ENCODE measurements at regions not wholly inside any gene's neighbourhood (a gene's known extent, or its start where the extent isn't known, plus 50 kb on each side); places are given as distances from the start of the nearest gene placed in this dataset.

DNA sequence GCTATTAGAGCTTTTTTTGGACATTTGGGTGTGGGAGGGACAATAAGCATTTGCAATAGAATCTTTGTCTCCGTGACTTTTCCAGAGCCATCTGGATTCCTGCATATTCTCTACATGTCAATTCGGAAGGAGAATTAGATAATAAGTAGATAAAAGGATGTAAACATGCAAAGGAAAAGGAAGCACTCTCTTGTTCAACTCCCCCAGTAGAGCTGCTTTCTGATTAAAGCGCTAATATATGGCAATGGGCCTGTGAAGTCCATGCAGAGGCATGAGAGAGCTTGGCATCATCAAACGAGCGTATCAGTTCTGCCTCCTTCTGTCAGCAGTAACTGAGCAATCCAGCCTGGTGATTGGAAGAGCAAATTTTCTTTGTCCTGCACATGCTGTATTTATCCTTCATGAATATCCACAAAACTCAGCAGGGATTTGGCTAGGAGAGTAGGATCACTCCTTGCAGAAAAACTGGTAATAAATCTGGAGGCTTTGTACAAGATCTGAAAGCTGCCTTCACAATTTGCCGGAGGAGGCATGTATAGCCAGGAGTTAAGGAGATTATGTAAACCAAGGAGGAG is 1752.9 kb downstream of the MAT2B start:
- no peak for DNase-seq

DNA sequence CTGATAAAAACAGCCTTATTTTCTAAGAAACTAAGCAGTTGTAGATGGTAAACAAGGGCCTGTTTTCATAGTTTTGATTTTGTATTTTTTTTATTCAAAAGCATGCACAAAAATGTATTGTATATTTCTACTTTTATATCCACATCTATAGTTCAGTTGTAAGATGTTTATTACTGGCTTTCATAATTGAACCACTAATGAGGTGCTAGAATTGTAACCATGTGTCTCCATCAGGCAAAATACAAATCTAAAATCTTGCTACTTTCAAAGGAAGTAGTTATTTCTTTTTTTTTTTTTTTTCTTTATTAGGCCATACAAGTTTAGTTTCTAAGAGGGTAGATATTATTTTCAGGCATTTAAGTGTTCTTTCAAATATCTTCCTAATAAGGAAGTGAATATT is 1755.0 kb downstream of the MAT2B start:
- no peak for DNase-seq

DNA sequence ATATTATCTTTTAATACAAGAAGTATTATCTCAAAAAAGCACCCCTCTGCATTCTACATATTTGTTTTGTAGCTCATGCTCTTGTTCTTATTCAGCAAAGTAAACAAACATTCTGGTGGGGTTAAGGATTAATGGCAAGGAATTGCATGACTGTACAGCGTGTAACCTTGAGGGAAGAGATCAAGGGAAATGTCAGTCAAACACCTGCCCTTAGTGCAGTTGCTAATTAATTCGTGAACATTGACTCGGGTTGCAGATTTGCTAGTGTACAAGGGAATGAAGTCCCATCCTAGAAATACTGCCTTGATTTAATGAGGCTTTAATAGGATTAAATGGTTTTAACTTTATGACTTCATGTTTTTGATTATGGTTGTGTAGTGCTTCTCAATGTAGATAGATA is 1758.1 kb downstream of the MAT2B start:
- no peak for DNase-seq

DNA sequence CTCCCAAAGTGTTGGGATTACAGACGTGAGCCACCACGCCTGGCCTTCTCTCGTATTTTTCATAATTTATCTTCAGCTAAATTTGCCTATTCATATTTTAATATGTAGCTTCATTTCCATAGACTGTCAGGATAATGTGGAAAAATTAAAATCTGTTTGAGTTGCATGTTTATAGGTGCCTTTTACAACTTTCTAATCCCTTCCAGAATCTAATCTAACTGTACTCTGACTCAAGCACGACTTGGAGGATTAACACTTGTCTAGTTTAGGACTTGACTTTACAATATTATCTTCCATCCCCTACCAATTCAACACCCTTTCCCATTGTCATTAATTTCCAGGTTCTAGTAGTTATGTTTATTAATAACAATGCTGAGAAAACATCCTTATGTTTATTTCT is 1761.5 kb downstream of the MAT2B start:
- no peak for DNase-seq

DNA sequence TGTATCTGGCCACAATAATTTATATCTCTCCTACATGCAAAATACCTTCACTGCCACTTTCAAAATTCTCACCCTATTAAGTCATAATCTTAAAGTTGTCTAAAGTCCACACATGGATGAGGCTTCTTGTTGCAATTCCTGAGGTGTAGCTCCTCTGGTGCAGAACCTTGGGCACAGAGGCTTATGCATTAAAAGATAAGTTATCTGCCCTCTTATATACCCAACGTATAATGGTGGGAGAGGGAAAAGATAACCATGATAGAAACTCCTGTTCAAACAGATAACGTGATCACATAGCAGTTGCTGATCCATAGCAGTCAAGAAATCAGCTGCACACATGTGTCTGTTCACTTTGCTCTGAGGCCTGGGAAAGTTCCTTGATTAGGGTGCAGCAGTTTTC is 1767.0 kb downstream of the MAT2B start:
- DNase-seq = no peak

DNA sequence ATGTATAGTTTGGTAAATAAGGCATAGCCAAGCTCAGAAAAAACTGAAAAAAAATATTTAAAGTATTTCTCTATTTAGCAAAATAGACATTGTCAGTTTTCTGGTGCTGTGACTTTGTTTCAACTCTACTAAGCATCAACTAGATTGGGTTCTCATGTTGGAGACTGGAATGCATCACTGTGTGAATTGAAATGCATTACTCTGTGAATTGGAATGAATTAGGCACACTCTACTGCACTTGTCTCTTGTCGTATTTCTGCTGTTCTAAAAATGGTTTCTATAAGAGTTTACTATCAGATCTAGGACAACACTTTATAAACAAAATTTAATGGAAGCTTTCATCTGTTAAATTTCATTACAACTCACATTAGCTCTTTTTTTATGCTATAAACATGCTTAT is 1772.2 kb downstream of the MAT2B start:
- no peak for DNase-seq

DNA sequence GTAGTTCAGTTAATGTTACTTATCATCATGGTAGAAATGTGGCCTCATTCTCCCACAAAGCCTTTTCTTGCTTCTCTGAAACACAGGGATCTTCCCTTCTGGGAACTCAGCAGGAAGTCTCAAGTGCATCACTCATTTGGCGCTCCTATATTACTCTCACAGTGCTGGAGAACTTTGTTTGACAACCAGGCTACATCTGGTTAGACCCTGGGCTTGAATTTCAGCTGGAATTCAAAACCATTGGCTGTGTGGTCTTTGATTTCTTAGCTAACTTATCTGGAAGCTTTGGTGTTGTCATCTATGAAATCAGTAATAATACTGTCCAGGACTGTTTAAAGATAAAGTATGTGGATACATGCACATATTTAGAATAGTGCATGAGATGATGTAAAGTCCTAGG is 1777.1 kb downstream of the MAT2B start:
- no peak for DNase-seq

DNA sequence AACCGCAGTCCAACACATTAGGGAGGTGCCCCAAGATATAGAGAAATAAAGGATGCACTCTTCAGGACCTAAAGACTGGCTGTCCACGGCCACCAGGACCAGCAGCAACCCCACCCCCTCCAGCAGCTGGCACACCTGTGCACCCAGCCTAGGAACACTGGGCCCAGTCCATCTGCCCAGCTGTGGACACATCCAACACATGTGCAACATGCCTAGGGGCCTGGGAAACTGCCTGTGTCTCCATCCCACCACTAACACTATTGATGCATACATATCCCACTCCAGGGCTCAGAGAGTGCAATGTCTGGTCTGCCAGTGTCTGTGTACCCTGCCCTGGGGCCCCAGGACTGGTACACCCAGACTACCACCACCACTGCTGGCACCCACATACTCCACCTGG is 1781.3 kb downstream of the MAT2B start:
- no peak for DNase-seq

DNA sequence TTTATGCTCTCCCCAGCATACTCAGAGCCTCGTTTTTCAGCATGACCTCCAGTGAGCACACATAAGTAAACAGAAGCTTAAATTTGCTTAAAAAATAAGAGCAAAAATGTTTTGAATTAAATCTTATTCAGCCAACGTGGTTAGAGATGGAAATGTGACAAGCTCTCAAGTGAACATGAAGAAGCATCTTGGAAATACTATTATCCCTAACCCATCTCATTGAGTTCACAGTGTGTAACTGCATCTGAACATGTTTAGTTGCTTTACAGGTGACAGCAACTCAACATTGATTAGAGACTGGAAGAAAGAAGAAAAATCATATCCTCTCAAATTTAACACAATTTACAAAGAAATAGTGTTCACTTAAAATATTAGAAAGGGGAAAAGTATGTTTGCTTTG is 1785.1 kb downstream of the MAT2B start:
- DNase-seq = no peak

DNA sequence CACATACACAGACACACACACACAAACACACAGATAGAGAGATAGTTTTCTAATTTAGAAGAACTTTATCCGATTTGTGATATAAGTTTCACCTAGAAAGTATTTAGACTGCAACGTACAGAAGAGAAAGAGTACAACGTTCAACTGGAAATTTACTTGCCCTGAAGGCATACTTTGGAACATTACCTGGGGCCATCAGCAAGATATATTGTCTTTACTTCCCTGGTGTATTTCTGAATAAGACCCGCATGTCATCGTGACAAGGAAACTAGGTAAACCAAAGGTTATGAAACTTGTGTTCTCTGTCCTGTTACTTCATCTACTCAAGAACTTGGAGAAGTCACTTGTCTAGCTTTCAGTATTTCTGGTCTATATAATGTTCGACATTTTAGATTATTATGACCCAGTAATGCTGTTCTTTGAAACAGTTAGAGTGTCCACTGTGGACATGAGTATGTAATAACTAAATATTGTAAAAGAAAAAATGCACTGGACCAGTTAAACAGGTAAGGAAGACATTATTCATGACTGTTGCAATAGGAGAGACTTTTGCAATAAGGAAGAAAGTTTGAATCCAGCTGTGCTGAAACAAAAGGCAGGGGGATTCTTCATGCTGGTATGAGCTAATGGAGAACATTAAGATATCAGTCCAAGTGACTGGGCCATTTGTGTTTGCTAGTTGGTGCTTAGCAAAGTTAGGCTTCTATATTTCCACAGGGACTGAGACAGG is 1791.1 kb downstream of the MAT2B start:
- no peak for DNase-seq

DNA sequence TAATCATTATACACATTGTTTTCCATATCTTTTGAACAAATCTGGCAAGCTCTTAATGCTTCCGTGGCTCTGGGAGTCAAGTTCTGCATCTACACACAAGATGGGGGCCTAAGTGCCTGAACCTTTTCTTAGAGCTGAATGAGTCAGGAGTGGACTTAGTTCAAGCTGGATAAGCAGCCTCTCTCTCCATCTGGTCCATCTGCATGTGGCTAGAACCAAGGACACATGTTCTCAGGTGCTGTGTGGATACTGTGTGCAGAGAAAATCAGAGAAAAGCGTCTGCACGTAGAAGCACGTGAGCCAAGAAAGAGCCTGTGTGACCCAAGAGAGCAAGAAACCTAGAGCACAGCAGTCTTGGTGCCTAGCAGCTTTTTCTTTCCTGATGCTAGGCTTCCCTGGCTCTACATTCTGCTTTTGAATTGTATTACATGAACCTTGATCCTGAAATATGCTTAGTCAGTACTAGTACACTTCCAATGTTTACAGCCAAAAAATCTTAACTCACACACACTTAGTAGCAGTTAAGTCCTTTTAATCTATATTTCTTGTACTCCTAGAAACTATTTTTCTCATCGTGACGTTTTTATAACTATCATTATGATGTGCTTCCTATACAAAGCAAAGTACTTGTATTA is 1798.9 kb downstream of the MAT2B start:
- DNase-seq = no peak

DNA sequence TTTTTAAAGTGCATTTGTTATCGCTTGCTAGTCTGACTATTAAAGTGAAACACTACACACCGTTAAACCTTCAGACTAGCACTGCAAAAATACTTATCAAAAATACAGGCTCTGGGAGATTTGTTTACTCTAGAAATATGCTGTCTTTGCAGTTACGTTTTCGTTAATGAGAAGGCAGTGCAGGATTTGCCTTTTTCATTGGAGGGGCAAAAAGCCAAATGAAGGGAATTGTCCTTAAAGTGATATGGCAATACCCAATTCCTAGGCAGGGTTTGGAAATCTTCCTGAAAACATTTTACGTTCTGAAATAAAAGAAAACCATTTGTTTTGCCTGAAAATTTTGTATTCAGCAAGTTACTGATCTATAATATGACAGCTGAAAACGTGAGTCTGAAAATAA is 1800.2 kb downstream of the MAT2B start:
- no peak for DNase-seq

DNA sequence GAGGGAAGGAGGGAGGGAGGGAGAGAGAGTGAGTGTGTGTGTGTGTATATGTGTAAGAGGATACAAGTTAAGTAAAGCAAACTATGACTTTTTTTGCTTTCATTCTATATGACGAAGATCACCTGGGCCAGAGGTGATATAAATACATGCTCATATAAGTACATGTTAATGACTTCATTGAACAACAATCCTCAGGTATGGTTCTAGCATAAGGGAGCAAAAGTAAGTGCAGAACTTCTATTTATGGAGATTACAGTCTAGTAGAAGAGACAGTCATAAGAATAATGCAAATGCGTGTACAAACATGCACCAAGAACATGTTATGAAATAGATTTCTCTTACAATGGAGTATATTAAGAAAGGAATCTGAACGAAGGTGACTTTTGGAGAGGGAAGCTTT is 1804.0 kb downstream of the MAT2B start:
- DNase-seq = no peak

DNA sequence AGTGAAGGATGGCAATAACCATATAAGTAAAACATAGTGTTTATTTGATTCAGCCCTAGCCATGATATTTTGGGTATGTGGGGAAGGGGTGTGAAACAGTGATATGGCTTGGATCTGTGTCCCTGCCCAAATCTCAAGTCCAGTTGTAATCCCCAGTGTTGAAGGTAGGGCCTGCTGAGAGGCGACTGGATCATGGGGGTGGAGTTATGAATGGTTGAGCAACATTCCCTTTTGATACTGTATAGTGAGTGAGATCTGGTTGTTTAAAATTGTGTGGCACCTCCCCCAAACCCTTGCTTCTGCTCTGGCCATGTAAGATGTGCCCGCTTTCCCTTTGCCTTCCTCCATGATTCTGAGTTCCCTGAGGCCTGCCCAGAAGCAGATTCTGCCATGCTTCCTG is 1804.6 kb downstream of the MAT2B start:
- DNase-seq = no peak

DNA sequence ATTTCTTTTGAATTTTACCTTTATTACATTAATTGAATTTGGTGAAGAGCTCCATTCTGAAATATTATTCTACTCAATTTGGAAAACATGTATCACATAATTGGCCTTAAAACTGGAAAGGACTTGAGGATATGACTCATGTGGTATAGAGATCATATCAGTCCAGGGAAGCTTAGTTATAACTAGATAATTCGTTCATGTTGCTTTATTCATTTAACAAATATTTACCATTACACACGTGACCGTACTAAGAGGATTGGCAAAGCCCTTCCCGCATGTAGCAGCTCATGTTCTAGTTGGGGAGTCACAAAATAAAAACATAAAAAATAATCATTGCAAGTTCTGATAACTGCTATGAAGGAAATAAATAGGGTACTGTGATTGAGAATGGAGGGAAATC is 1816.5 kb downstream of the MAT2B start:
- DNase-seq = no peak

DNA sequence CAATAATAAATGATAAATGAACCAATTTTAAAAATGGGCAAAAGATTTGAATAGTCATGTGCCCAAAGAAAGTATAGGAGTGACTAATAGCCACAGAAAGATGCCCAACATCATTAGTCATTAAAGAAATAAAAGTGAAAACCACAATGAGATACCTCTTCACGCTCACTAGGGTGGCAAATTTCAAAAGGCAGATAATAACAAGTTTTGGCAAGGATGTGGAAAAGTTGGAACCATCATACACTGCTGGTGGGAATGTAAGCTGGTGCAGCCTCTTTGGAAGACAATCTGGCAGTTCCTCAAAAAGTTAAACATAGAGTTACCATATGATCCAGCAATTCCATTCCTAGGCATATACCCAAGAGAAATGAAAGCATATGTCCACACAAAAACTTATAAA is 1819.8 kb downstream of the MAT2B start:
- DNase-seq = no peak

DNA sequence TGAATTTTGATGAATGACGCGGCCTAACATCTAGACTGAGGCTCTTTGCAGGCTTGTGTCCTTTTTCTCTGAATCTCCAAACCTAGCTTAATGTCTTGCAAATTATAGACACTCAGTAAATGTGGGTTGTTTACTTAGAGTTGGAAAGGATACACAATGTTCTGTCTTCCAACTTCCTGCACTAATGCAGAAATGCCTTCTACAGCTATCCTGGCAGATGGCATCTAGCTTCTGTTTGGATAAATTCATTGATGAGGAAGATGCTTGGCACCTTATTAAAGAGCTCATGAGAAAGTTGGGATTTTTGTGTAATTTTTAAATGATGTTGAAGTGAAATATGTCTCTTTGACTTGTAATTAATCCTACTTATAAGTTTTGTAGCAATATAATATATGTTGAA is 1822.2 kb downstream of the MAT2B start:
- DNase-seq = no peak

DNA sequence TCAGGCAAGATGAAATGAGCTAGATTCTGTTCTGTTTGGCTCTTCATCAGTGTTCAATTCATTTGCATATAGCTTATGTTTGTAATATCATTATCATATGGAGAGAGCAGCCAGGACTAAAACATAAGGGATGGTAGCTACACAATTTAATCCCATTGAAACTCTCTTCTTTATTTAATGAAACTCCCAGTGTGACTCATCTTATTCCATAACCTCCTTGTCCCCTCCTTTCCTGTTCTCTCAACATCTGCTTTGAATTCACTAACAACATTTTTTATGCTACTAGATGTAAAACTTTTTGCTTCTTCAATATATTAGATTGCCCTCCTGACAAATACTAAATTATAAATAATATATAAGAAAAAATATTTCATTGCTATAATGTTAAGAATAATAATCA is 1823.4 kb downstream of the MAT2B start:
- DNase-seq = no peak

DNA sequence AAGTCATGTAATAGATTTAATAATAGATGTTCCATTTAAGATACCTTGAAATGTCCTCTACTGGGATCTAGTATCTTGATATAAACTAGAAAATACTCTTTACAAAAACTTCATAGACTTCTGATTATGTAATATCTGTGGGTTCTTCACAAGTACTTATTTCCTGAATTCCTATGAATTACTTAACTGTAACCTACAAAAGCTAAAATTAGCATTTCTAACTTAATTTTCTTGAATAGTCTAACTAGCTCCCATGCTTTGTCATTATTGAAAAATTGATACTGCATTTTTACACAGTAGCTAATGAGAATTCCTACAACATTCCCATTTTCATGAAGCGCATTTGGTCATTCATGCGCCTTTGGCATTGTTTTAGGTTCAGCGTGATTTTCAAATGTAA is 1828.2 kb downstream of the MAT2B start:
- DNase-seq = no peak

DNA sequence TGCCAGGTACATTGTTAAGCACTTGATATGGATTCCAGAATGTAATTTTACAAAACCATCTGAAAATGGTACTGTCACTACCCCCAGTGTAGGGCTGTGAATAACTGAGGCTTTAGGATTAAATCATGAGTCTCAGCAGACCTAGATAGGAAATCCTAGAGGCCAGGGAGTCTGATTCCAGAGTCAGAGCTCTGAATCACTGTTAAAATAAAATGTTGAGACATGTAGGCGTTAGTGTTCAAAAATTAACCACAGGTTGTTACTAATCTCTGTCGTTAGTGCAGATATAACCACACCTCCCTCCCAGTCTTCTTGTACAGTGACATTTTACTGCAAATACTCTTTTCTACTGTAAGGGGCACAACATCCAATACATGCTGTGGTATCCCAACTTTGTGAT is 1828.8 kb downstream of the MAT2B start:
- no peak for DNase-seq

DNA sequence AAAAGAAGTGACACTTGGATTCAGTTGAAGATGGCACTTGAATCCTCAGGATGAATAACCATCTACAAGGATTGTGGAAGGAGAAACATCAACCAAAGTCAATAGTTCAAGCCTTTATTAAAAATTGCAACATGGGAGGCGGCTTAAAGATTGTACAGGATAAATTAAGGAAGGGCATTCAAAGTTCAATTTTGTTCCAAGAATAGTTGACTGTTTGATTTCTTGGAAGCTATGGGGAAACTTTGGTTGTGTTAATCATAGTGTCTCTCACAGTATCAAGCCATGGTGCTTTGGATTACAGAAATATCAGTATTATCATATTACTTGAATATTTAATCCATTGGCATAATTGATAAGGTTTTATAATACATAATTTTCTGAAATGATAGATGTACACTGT is 1844.3 kb downstream of the MAT2B start:
- DNase-seq = no peak

DNA sequence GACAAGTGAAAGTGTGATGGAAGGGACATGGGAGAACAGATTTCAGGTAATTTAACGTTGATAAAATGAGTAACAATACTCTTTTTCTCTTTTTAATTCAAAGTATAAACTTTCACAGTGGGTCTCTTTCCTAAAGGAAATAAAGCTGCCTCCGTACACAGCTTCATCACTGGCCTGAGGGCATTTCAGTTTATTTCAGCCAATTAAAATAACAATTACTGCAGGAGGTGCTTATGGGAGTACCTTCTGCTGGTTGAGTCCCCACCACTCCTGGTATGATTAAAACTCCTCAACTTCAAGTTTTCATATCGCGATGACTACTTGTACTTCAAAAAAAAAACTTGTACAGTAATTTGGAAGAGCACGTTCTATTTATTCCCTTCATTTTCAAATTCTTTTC is 1845.9 kb downstream of the MAT2B start:
- DNase-seq = no peak

DNA sequence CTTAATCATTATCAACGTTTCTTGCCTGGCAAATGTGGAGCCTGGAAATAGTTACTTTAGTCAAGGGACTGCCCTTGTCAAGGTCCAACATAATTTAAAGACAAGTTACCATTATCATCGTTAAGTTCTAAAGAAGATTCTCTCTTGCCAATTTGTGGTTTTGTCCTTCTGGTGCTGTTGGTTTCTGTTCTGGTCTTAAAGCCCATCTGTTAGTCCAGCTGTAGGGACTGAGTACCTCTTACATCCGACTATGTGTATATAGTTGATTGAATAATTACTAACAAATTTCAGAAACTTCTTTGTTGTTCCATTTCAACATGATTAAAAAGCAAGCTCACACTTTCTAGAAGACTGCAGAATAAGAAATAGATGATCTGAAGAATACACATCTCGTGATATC is 1854.9 kb downstream of the MAT2B start:
- DNase-seq = no peak

DNA sequence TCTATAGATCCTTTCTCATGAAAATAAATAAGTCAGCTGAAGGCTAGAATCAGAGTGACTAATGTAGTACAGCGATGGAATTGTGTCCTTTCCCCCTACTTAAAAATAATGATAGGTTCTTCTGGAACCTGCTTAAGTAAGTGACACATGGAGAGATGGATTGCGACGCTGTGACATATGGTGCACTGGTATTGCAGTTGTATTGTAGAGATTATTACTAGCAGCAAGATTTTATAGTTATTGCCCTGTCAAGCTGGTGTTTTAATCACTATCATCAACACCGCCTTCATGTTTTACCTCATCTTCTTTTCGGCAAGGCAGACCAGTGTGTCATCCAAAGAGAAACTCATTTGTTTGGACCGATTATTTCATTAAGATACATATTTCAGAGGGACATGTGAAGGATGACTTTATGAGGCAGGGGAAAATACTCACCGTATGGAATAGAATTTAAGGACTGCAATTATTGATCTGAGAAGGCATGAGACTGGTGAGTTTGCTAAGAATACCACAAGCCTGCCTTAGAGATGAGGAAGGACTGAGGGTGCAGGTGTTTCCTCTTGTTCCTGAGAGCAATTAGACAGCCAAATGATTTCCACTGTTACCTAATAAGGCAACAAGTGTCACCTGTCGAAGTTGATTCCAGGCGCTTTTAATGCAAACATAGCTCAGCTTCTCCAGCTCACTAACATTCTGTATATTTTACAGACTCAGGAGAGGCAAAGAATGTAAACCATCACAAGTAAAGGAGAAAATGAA is 1855.5 kb downstream of the MAT2B start:
- DNase-seq = no peak

Measured in NCI-H2029 treated with DMSO at 0.1 percent for 48 hours (cell line).